Erythroblast (primary cell): ENCODE measurements at regions not wholly inside any gene's neighbourhood (a gene's known extent, or its start where the extent isn't known, plus 50 kb on each side); places are given as distances from the start of the nearest gene placed in this dataset.

Experiments used
- GATA1 ChIP-seq: IDR thresholded peaks from 2 replicates; pipeline ENCODE4 v1.6.1; 2011; ENCODE audit warnings: low read depth, mild to moderate bottlenecking, control low read depth, low read length, moderate library complexity
- POLR2A ChIP-seq: IDR thresholded peaks from 2 replicates; pipeline ENCODE4 v1.6.1; 2011; ENCODE audit warnings: mild to moderate bottlenecking, low read length

DNA sequence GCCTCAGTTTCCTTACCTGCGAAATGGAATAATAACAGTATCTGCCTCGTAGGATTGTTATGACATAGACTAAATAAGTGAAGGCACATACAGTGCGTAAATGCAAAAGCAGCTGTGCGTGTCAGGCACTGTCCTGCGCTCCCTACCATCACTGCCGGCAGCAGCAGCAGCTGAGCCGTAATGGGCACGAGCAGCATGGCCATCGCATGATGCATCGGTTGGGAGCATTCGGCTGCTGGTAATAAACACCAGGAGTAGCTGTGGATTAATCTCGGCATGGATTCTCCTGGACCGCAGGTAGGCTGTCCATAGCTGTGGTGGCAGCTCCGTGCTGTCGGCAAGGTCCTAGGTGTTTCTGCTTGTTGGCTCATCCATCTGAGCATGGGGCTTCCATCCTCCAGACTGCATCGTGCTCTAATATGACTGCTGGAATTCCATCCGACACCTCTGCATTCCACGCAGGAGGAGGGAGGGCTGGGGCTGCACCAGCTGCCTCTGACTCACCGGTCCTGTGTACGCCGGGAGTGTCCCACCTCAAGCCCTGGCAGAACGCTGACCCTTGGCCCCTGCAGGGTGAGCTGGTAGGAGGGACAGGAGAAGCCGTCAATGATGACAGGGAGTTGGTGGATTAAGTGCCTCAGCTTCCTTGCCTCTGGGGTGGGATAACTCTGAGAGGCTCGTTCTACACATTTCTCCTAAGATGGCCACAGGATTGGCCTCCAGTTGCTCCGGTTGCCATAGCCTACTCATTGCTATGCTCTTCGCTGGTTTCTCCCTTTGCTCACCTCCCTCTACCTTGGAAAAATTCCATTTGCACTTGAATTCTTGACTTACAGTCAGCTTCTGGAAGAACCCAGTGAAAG lies 100.9 kb upstream of the PMEPA1 start:
- no peak for TF ChIP-seq POLR2A
- no peak for TF ChIP-seq GATA1
